ENCODE measurements at regions not wholly inside any gene's neighbourhood (a gene's known extent, or its start where the extent isn't known, plus 50 kb on each side); places are given as distances from the start of the nearest gene placed in this dataset.

- no peaks in the 10 kb centered on the region for H3K79me2 ChIP-seq (replicated peaks; ENCODE audit: insufficient read depth, low read length)
- H3F3A ChIP-seq (ENCODE audit: insufficient read depth, low read length, poor library complexity, severe bottlenecking): no peaks in the 10 kb centered on the region
- H3K9me3 ChIP-seq (ENCODE audit: low read length): no peaks in the 10 kb centered on the region
- H3K9ac ChIP-seq (ENCODE audit: low read length): no peak overlapping the region
- no peaks in the 10 kb centered on the region for H3K9me2 ChIP-seq (ENCODE audit: insufficient read depth, low read length)
- no peaks in the 10 kb centered on the region for H4K20me1 ChIP-seq (ENCODE audit: insufficient read depth)
- no peak for TF ChIP-seq SMC3 (conservative IDR thresholded peaks at IDR 0.05; ENCODE audit: poor library complexity)
- no peak for TF ChIP-seq RAD21 (conservative IDR thresholded peaks at IDR 0.05)
- no peak for TF ChIP-seq REST (IDR thresholded peaks at IDR 0.05; ENCODE audit: borderline replicate concordance)
- TF ChIP-seq MXI1 (conservative IDR thresholded peaks at IDR 0.05; ENCODE audit: poor library complexity, severe bottlenecking): no peak
- no peak for TF ChIP-seq CTCF (IDR thresholded peaks at IDR 0.05; ENCODE audit: poor library complexity, severe bottlenecking)
- TF ChIP-seq EZH2 (IDR thresholded peaks at IDR 0.05; ENCODE audit: borderline replicate concordance, insufficient read depth, low read length, poor library complexity, severe bottlenecking): no peak
- TF ChIP-seq POLR2AphosphoS5 (IDR thresholded peaks at IDR 0.05): no peak
- no peak for TF ChIP-seq TAF1 (IDR thresholded peaks at IDR 0.05; ENCODE audit: low read depth)
- H3K36me3 ChIP-seq (ENCODE audit: insufficient read depth, low read length): no peaks in the 10 kb centered on the region
- no peak overlapping the region for H2AFZ ChIP-seq (ENCODE audit: low read depth, low read length)
- H3K27ac ChIP-seq (ENCODE audit: low read length): no peak overlapping the region
- no peaks in the 10 kb centered on the region for H3K27me3 ChIP-seq (ENCODE audit: insufficient read depth, low read depth, low read length)
- no peak overlapping the region for H3K4me2 ChIP-seq (ENCODE audit: low read length)
- no peak overlapping the region for H3K4me3 ChIP-seq (ENCODE audit: low read length)
These were observed 266.7 kb downstream of the ZNF536 start for GRCh38 chr19:30638889-30639288.

DNA sequence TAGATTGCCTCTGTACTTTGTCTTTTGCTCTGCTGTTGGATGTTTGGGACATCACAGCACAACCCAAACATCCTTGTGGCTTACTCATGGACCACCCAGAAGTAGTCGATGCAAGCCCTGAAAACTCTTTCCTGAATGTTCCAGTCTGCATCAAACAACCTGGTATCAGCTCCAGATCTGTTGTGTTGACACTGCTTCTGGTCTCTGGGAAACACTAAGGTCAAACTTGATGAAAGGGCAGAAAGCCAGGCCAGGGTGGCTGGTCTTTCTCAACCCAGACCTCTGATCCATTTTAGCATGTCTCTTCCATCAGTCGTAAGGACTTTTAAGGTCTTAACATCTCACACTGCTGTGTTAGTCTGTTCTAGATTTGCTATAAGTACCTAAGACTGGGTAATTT is 265.7 kb downstream of the ZNF536 start:
- TF ChIP-seq EZH2 (IDR thresholded peaks at IDR 0.05; ENCODE audit: borderline replicate concordance, insufficient read depth, low read length, poor library complexity, severe bottlenecking) (no peak), CTCF (IDR thresholded peaks at IDR 0.05; ENCODE audit: poor library complexity, severe bottlenecking) (no peak), SMC3 (conservative IDR thresholded peaks at IDR 0.05; ENCODE audit: poor library complexity) (no peak), TAF1 (IDR thresholded peaks at IDR 0.05; ENCODE audit: low read depth) (no peak), EP300 (conservative IDR thresholded peaks at IDR 0.05; ENCODE audit: poor library complexity, severe bottlenecking) (no peak), POLR2AphosphoS5 (IDR thresholded peaks at IDR 0.05) (no peak), REST (IDR thresholded peaks at IDR 0.05; ENCODE audit: borderline replicate concordance) (no peak), RAD21 (conservative IDR thresholded peaks at IDR 0.05) (no peak), MXI1 (conservative IDR thresholded peaks at IDR 0.05; ENCODE audit: poor library complexity, severe bottlenecking) (no peak)
- Histone ChIP-seq H4K20me1 (ENCODE audit: insufficient read depth) (no peaks in the 10 kb centered on the region), H3K79me2 (replicated peaks; ENCODE audit: insufficient read depth, low read length) (no peaks in the 10 kb centered on the region), H3K27ac (ENCODE audit: low read length) (no peak overlapping the region), H3K9me3 (ENCODE audit: low read length) (no peaks in the 10 kb centered on the region), H3K4me3 (ENCODE audit: low read length) (no peak overlapping the region), H3K27me3 (ENCODE audit: insufficient read depth, low read depth, low read length) (no peaks in the 10 kb centered on the region), H3K9ac (ENCODE audit: low read length) (no peak overlapping the region), H3K4me2 (ENCODE audit: low read length) (no peak overlapping the region), H2AFZ (ENCODE audit: low read depth, low read length) (no peak overlapping the region), H3K9me2 (ENCODE audit: insufficient read depth, low read length) (no peaks in the 10 kb centered on the region), H3K36me3 (ENCODE audit: insufficient read depth, low read length) (no peaks in the 10 kb centered on the region), H3F3A (ENCODE audit: insufficient read depth, low read length, poor library complexity, severe bottlenecking) (no peaks in the 10 kb centered on the region)

Measured in neural cell (in vitro differentiated cells).